Neutrophil (primary cell): ENCODE measurements at regions not wholly inside any gene's neighbourhood (a gene's known extent, or its start where the extent isn't known, plus 50 kb on each side); places are given as distances from the start of the nearest gene placed in this dataset.

Source experiments
- H3K27ac ChIP-seq: fragments of 200-600 bp; sonication (generic); 2 replicates; pipeline ENCODE4 v1.5.1; 2016; ENCODE audit warnings: mild to moderate bottlenecking, moderate library complexity
- H3K27me3 ChIP-seq: fragments of 200-600 bp; sonication (generic); 2 replicates; pipeline ENCODE4 v1.6.0; 2016; ENCODE audit warnings: mild to moderate bottlenecking
- H3K36me3 ChIP-seq: fragments of 200-600 bp; sonication (generic); 2 replicates; pipeline ENCODE4 v1.5.1; 2017
- H3K4me1 ChIP-seq, 2 experiments: fragments of 200-600 bp in 1 of 2; sonication (generic) in 1 of 2; 1 replicate in 1 of 2; 2 replicates in 1 of 2; pipeline versions ENCODE4 v1.5.1 to v1.6.1; 2013 to 2016; ENCODE audit warnings: low read depth in 1 of 2, low read length in 1 of 2, mild to moderate bottlenecking in 1 of 2, moderate library complexity in 1 of 2; ENCODE audit not compliant: control insufficient read depth in 1 of 2, insufficient read depth in 1 of 2
- H3K4me3 ChIP-seq, 2 experiments: fragments of 200-600 bp in 1 of 2; sonication (generic) in 1 of 2; 1 replicate in 1 of 2; 2 replicates in 1 of 2; pipeline ENCODE4 v1.5.1; 2013 to 2016; ENCODE audit warnings: low read depth in 1 of 2, low read length in 1 of 2, mild to moderate bottlenecking in 1 of 2, moderate library complexity in 1 of 2
- H3K9me3 ChIP-seq: fragments of 200-600 bp; sonication (generic); 2 replicates; pipeline ENCODE4 v1.5.1; 2016
- CTCF ChIP-seq: fragments of 200-600 bp; sonication (generic); IDR thresholded peaks from 2 replicates; pipeline ENCODE4 v1.5.1; 2016; ENCODE audit warnings: antibody characterized with exemption

- Histone ChIP-seq H3K27ac (no peak overlapping the region), H3K36me3 (no peaks in the 10 kb centered on the region), H3K4me3 (no peak overlapping the region)
Measured at GRCh38 chr15:62989366-62990055, 53.0 kb upstream of the TPM1 start.

GRCh38 chr15:62991698-62992097 lies 50.8 kb upstream of the TPM1 start:
- Histone ChIP-seq H3K4me3 (no peak overlapping the region), H3K27ac (no peak overlapping the region), H3K27me3 (peaks cover 33% of the 10 kb centered on the region), H3K4me1 (peaks cover 0 to 17% of the 10 kb centered on the region in 2 experiments), H3K36me3 (no peaks in the 10 kb centered on the region), H3K9me3 (no peaks in the 10 kb centered on the region)
- TF ChIP-seq CTCF, result no peak

More at GRCh38 chr15:62989366-62990055, 53.0 kb upstream of the TPM1 start:
- Histone ChIP-seq H3K27me3 (peaks cover 50% of the 10 kb centered on the region), H3K4me1 (no peaks in the 10 kb centered on the region), H3K9me3 (no peaks in the 10 kb centered on the region)
- no peak for TF ChIP-seq CTCF

- Histone ChIP-seq H3K27me3 (peaks cover 27% of the 10 kb centered on the region), H3K36me3 (no peaks in the 10 kb centered on the region), H3K9me3 (no peaks in the 10 kb centered on the region), H3K4me3 (no peak overlapping the region), H3K27ac (no peak overlapping the region), H3K4me1 (peaks cover 0 to 23% of the 10 kb centered on the region in 2 experiments)
- no peak for TF ChIP-seq CTCF
Measured at GRCh38 chr15:62992302-62992701, 50.2 kb upstream of the TPM1 start.
